ENCODE measurements at regions not wholly inside any gene's neighbourhood (a gene's known extent, or its start where the extent isn't known, plus 50 kb on each side); places are given as distances from the start of the nearest gene placed in this dataset.
"Not testable (repeated sequence)": the region's sequence is repeated elsewhere in the genome, so short reads cannot be mapped to it uniquely, and the experiment has no call there.

GRCh38 chr12:24678436-24678835, 270.5 kb downstream of the BCAT1 start:
- Mint-ChIP-seq H3K27ac (no peak overlapping the region), H3K27me3 (no peaks in the 10 kb centered on the region), H3K4me3 (no peak overlapping the region), H3K36me3 (ENCODE audit: low read depth) (no peaks in the 10 kb centered on the region), H3K4me1 (no peaks in the 10 kb centered on the region), H3K9me3 (no peaks in the 10 kb centered on the region)
- no peak for ATAC-seq (replicated peaks)

GRCh38 chr12:24668563-24668962, 280.3 kb downstream of the BCAT1 start:
- H3K27ac Mint-ChIP-seq: no peak overlapping the region
- peaks cover 11% of the 10 kb centered on the region for H3K27me3 Mint-ChIP-seq
- no peaks in the 10 kb centered on the region for H3K9me3 Mint-ChIP-seq
- no peaks in the 10 kb centered on the region for H3K36me3 Mint-ChIP-seq (ENCODE audit: low read depth)
- H3K4me3 Mint-ChIP-seq: no peak overlapping the region
- H3K4me1 Mint-ChIP-seq: no peaks in the 10 kb centered on the region
- no peak for ATAC-seq (replicated peaks)

- no peaks in the 10 kb centered on the region for H3K36me3 Mint-ChIP-seq (ENCODE audit: low read depth)
These were observed 284.6 kb downstream of the BCAT1 start for GRCh38 chr12:24664161-24664880.

GRCh38 chr12:24661657-24662096, 287.2 kb downstream of the BCAT1 start:
- no peak for ATAC-seq (replicated peaks)
- Mint-ChIP-seq H3K27me3 (peaks cover 4% of the 10 kb centered on the region), H3K4me3 (no peak overlapping the region), H3K9me3 (no peaks in the 10 kb centered on the region), H3K4me1 (no peaks in the 10 kb centered on the region), H3K36me3 (ENCODE audit: low read depth) (no peaks in the 10 kb centered on the region), H3K27ac (no peak overlapping the region)

More at GRCh38 chr12:24664161-24664880, 284.6 kb downstream of the BCAT1 start:
- no peak for ATAC-seq (replicated peaks)
- H3K9me3 Mint-ChIP-seq: no peaks in the 10 kb centered on the region
- peaks cover 4% of the 10 kb centered on the region for H3K27me3 Mint-ChIP-seq
- H3K4me1 Mint-ChIP-seq: no peaks in the 10 kb centered on the region
- no peak overlapping the region for H3K27ac Mint-ChIP-seq
- H3K4me3 Mint-ChIP-seq: no peak overlapping the region

GRCh38 chr12:24659016-24659415, 289.9 kb downstream of the BCAT1 start:
- no peaks in the 10 kb centered on the region for H3K36me3 Mint-ChIP-seq (ENCODE audit: low read depth)
- H3K9me3 Mint-ChIP-seq: no peaks in the 10 kb centered on the region
- peaks cover 7% of the 10 kb centered on the region for H3K27me3 Mint-ChIP-seq
- no peaks in the 10 kb centered on the region for H3K4me1 Mint-ChIP-seq
- no peak overlapping the region for H3K27ac Mint-ChIP-seq
- H3K4me3 Mint-ChIP-seq: no peak overlapping the region
- no peak for ATAC-seq (replicated peaks)

- H3K9me3 Mint-ChIP-seq; H3K27me3 Mint-ChIP-seq; H3K36me3 Mint-ChIP-seq (ENCODE audit: low read depth); H3K4me3 Mint-ChIP-seq; H3K4me1 Mint-ChIP-seq; ATAC-seq (replicated peaks); H3K27ac Mint-ChIP-seq: not testable (repeated sequence)
These were observed 294.6 kb downstream of the BCAT1 start for GRCh38 chr12:24654344-24654743.

- H3K4me3 Mint-ChIP-seq: no peak overlapping the region
- no peaks in the 10 kb centered on the region for H3K36me3 Mint-ChIP-seq (ENCODE audit: low read depth)
- no peaks in the 10 kb centered on the region for H3K27me3 Mint-ChIP-seq
- H3K4me1 Mint-ChIP-seq: no peaks in the 10 kb centered on the region
- no peak for ATAC-seq (replicated peaks)
- H3K27ac Mint-ChIP-seq: no peak overlapping the region
- H3K9me3 Mint-ChIP-seq: peaks cover 9% of the 10 kb centered on the region
These were observed 299.3 kb downstream of the BCAT1 start for GRCh38 chr12:24649634-24650033.

- Mint-ChIP-seq H3K27me3 (no peaks in the 10 kb centered on the region), H3K4me3 (no peak overlapping the region), H3K27ac (no peak overlapping the region), H3K36me3 (ENCODE audit: low read depth) (no peaks in the 10 kb centered on the region), H3K9me3 (peaks cover 9% of the 10 kb centered on the region), H3K4me1 (no peaks in the 10 kb centered on the region)
- no peak for ATAC-seq (replicated peaks)
These were observed 299.7 kb downstream of the BCAT1 start for GRCh38 chr12:24649209-24649608.

GRCh38 chr12:24645254-24645653, 303.6 kb downstream of the BCAT1 start:
- Mint-ChIP-seq H3K27me3 (no peaks in the 10 kb centered on the region), H3K27ac (no peak overlapping the region), H3K9me3 (peaks cover 2% of the 10 kb centered on the region), H3K4me1 (no peaks in the 10 kb centered on the region), H3K4me3 (no peak overlapping the region), H3K36me3 (ENCODE audit: low read depth) (no peaks in the 10 kb centered on the region)
- ATAC-seq (replicated peaks): no peak

GRCh38 chr12:24643120-24644119, 305.5 kb downstream of the BCAT1 start:
- Mint-ChIP-seq H3K4me3 (no peak overlapping the region), H3K27ac (no peak overlapping the region), H3K36me3 (ENCODE audit: low read depth) (no peaks in the 10 kb centered on the region), H3K27me3 (peaks cover 3% of the 10 kb centered on the region), H3K4me1 (no peaks in the 10 kb centered on the region), H3K9me3 (no peaks in the 10 kb centered on the region)
- no peak for ATAC-seq (replicated peaks)

- H3K9me3 Mint-ChIP-seq: no peaks in the 10 kb centered on the region
- no peak overlapping the region for H3K4me3 Mint-ChIP-seq
- no peaks in the 10 kb centered on the region for H3K4me1 Mint-ChIP-seq
- no peak overlapping the region for H3K27ac Mint-ChIP-seq
- no peak for ATAC-seq (replicated peaks)
- peaks cover 7% of the 10 kb centered on the region for H3K27me3 Mint-ChIP-seq
- no peaks in the 10 kb centered on the region for H3K36me3 Mint-ChIP-seq (ENCODE audit: low read depth)
These were observed 309.3 kb downstream of the BCAT1 start for GRCh38 chr12:24639641-24640040.

- no peaks in the 10 kb centered on the region for H3K36me3 Mint-ChIP-seq (ENCODE audit: low read depth)
- H3K27ac Mint-ChIP-seq: no peak overlapping the region
- peaks cover 8% of the 10 kb centered on the region for H3K27me3 Mint-ChIP-seq
- no peaks in the 10 kb centered on the region for H3K9me3 Mint-ChIP-seq
- no peaks in the 10 kb centered on the region for H3K4me1 Mint-ChIP-seq
- no peak for ATAC-seq (replicated peaks)
- H3K4me3 Mint-ChIP-seq: no peak overlapping the region
These were observed 316.4 kb downstream of the BCAT1 start for GRCh38 chr12:24632466-24632865.

GRCh38 chr12:24631676-24632426, 317.1 kb downstream of the BCAT1 start:
- Mint-ChIP-seq H3K4me3 (no peak overlapping the region), H3K9me3 (no peaks in the 10 kb centered on the region), H3K27ac (no peak overlapping the region), H3K36me3 (ENCODE audit: low read depth) (no peaks in the 10 kb centered on the region), H3K4me1 (no peaks in the 10 kb centered on the region), H3K27me3 (peaks cover 8% of the 10 kb centered on the region)
- no peak for ATAC-seq (replicated peaks)

- H3K36me3 Mint-ChIP-seq (ENCODE audit: low read depth): no peaks in the 10 kb centered on the region
- ATAC-seq (replicated peaks): no peak
- H3K27ac Mint-ChIP-seq: no peak overlapping the region
- H3K27me3 Mint-ChIP-seq: peaks cover 10% of the 10 kb centered on the region
- H3K4me3 Mint-ChIP-seq: no peak overlapping the region
- no peaks in the 10 kb centered on the region for H3K9me3 Mint-ChIP-seq
- H3K4me1 Mint-ChIP-seq: no peaks in the 10 kb centered on the region
These were observed 318.0 kb downstream of the BCAT1 start for GRCh38 chr12:24630856-24631255.

All from activated T-helper 17 cell treated with anti-CD3 and anti-CD28 coated beads, Interleukin-2, amount 50 U/mL, for 72 hours (primary cell).